ENCODE measurements at regions not wholly inside any gene's neighbourhood (a gene's known extent, or its start where the extent isn't known, plus 50 kb on each side); places are given as distances from the start of the nearest gene placed in this dataset.

GRCh38 chr1:22256213-22256512, 113.3 kb upstream of the WNT4 start:
- H3K9me3 ChIP-seq = no peaks in the 10 kb centered on the region
- ATAC-seq (no peak), DNase-seq (no peak)
- H3K36me3 ChIP-seq = no peaks in the 10 kb centered on the region
- no peaks in the 10 kb centered on the region for H3K27me3 ChIP-seq (ENCODE audit: low read depth)
- intact Hi-C loops (cut with DNase I) = no loop called here
- TF ChIP-seq CTCF (IDR thresholded peaks at IDR 0.05) = no peak
- no peak overlapping the region for H3K4me3 ChIP-seq
- H3K27ac ChIP-seq = peak overlapping the region; percentile 56
- H3K4me1 ChIP-seq = peaks cover 70% of the 10 kb centered on the region

GRCh38 chr1:22257290-22258275, 114.7 kb upstream of the WNT4 start:
- TF ChIP-seq CTCF (IDR thresholded peaks at IDR 0.05) = no peak
- DNase-seq (peak; percentile 59), ATAC-seq (peak; percentile 37 to 55)
- intact Hi-C loops (cut with DNase I) = no loop called here
- Histone ChIP-seq H3K36me3 (no peaks in the 10 kb centered on the region), H3K9me3 (no peaks in the 10 kb centered on the region), H3K27me3 (ENCODE audit: low read depth) (no peaks in the 10 kb centered on the region), H3K27ac (peak overlapping the region; percentile 46), H3K4me3 (no peak overlapping the region), H3K4me1 (peaks cover 70% of the 10 kb centered on the region)

GRCh38 chr1:22258698-22259097, 115.8 kb upstream of the WNT4 start:
- intact Hi-C loops (cut with DNase I) = no loop called here
- TF ChIP-seq CTCF (IDR thresholded peaks at IDR 0.05) = no peak
- ATAC-seq = no peak
- H3K4me1 ChIP-seq = peaks cover 59% of the 10 kb centered on the region
- no peaks in the 10 kb centered on the region for H3K9me3 ChIP-seq
- peak overlapping the region; percentile 41 for H3K27ac ChIP-seq
- H3K4me3 ChIP-seq = no peak overlapping the region
- H3K27me3 ChIP-seq (ENCODE audit: low read depth) = no peaks in the 10 kb centered on the region
- no peaks in the 10 kb centered on the region for H3K36me3 ChIP-seq
- DNase-seq = no peak

GRCh38 chr1:22259551-22260282, 116.8 kb upstream of the WNT4 start:
- Histone ChIP-seq H3K4me3 (no peak overlapping the region), H3K36me3 (no peaks in the 10 kb centered on the region), H3K4me1 (peaks cover 54% of the 10 kb centered on the region), H3K27ac (peak overlapping the region; percentile 41), H3K27me3 (ENCODE audit: low read depth) (no peaks in the 10 kb centered on the region), H3K9me3 (no peaks in the 10 kb centered on the region)
- peak; percentile 35 to 43 for ATAC-seq
- peak; percentile 68 for DNase-seq
- no peak for TF ChIP-seq CTCF (IDR thresholded peaks at IDR 0.05)
- intact Hi-C loops (cut with DNase I) = no loop called here

- Histone ChIP-seq H3K36me3 (no peaks in the 10 kb centered on the region), H3K27ac (no peak overlapping the region), H3K4me1 (peaks cover 41% of the 10 kb centered on the region), H3K27me3 (ENCODE audit: low read depth) (no peaks in the 10 kb centered on the region), H3K9me3 (no peaks in the 10 kb centered on the region), H3K4me3 (no peak overlapping the region)
- ATAC-seq (no peak), DNase-seq (no peak)
- intact Hi-C loops (cut with DNase I) = no loop called here
- no peak for TF ChIP-seq CTCF (IDR thresholded peaks at IDR 0.05)
Observed at GRCh38 chr1:22260860-22261432, 118.0 kb upstream of the WNT4 start.
